Lung (tissue), 11 donors: ENCODE measurements at regions not wholly inside any gene's neighbourhood (a gene's known extent, or its start where the extent isn't known, plus 50 kb on each side); places are given as distances from the start of the nearest gene placed in this dataset.

Source experiments
- ATAC-seq: fragments of 200-7000 bp; cut with Tn5 transposase; one replicate; pipeline ENCODE4 v1.9.1; 2020; ENCODE audit warnings: moderate number of reproducible peaks; ENCODE audit not compliant: insufficient read depth, low FRiP score
- DNase-seq, 3 donors: peaks; one replicate each; pipeline ENCODE4 v3.0.0-alpha.2; 2013 to 2017
- H3K27ac ChIP-seq, 2 donors: one replicate each; pipeline ENCODE4 v1.5.1; 2013; ENCODE audit warnings: mild to moderate bottlenecking in 2 of 2, moderate library complexity in 2 of 2, control low read depth in 1 of 2, inconsistent platforms in 1 of 2, low read depth in 1 of 2, low read length in 1 of 2
- H3K27me3 ChIP-seq, 3 donors: one replicate each; pipeline ENCODE4 v1.5.1; 2013; ENCODE audit warnings: low read length in 2 of 3; ENCODE audit not compliant: control insufficient read depth in 3 of 3, insufficient read depth in 3 of 3
- H3K36me3 ChIP-seq, 4 donors: one replicate each; pipeline ENCODE4 v1.5.1; 2013; ENCODE audit warnings: low read length in 4 of 4, mild to moderate bottlenecking in 1 of 4, moderate library complexity in 1 of 4; ENCODE audit not compliant: control insufficient read depth in 4 of 4, insufficient read depth in 4 of 4
- H3K4me1 ChIP-seq, 5 donors: one replicate each; pipeline ENCODE4 v1.5.1; 2013; ENCODE audit warnings: low read length in 5 of 5, mild to moderate bottlenecking in 2 of 5, moderate library complexity in 1 of 5; ENCODE audit not compliant: control insufficient read depth in 5 of 5, insufficient read depth in 5 of 5
- H3K4me3 ChIP-seq: one replicate; pipeline ENCODE4 v1.5.1; 2013; ENCODE audit warnings: mild to moderate bottlenecking, control low read depth, moderate library complexity
- H3K9ac ChIP-seq, 2 donors: one replicate each; pipeline ENCODE4 v1.5.1; 2013; ENCODE audit warnings: low read length in 2 of 2, control low read depth in 1 of 2; ENCODE audit not compliant: insufficient read depth in 1 of 2
- H3K9me3 ChIP-seq, 4 donors: one replicate each; pipeline ENCODE4 v1.5.1; 2013; ENCODE audit warnings: low read length in 3 of 4, mild to moderate bottlenecking in 1 of 4, moderate library complexity in 1 of 4; ENCODE audit not compliant: control insufficient read depth in 4 of 4, insufficient read depth in 3 of 4
- CTCF ChIP-seq: IDR thresholded peaks from 2 replicates; pipeline ENCODE4 v1.5.1; 2012; ENCODE audit warnings: mild to moderate bottlenecking; ENCODE audit errors: control extremely low read depth, extremely low read depth
- WGBS, 2 donors: extraction: QIAGEN DNeasy Blood & Tissue Kit; methylation state at CpG; one replicate each; pipeline ENCODE4 v1.1.7; 2013; 5-methylcytosine and 5-hydroxymethylcytosine counted together
- donor health status: control.
- donor health status: control.
- donor health status: Bipolar disorder and iron deficiency.
- donor health status: healthy.
- donor health status: DM: yes; HTN: yes; CAD: no.

DNA sequence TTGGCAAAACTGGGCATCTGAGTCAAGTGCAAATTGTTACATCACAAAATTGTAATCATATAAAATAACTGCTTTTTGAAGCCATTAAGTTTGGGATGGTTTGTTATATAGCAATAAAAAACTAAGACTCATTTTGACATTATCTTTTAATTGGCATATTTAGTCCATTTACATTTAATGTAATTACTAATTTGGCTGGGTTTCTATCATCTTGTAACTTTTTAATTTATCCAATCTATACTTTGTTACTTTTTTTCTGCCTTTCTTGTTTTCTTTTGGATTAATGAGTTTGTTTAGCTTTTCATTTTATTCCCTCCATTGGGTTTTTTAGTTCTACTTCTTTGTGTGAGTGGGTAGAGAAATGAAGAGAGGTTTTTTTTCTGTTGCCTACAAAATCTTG is 76.3 kb downstream of the DRAM2 start:
- Histone ChIP-seq H3K9ac (no peak overlapping the region), H3K27me3 (no peaks in the 10 kb centered on the region), H3K9me3 (peaks cover 0 to 17% (median 8%) of the 10 kb centered on the region in 4 donors), H3K36me3 (no peaks in the 10 kb centered on the region), H3K4me3 (no peak overlapping the region), H3K4me1 (no peaks in the 10 kb centered on the region), H3K27ac (no peak overlapping the region)
- ATAC-seq (no peak), DNase-seq (no peak)
- TF ChIP-seq CTCF, result no peak

DNA sequence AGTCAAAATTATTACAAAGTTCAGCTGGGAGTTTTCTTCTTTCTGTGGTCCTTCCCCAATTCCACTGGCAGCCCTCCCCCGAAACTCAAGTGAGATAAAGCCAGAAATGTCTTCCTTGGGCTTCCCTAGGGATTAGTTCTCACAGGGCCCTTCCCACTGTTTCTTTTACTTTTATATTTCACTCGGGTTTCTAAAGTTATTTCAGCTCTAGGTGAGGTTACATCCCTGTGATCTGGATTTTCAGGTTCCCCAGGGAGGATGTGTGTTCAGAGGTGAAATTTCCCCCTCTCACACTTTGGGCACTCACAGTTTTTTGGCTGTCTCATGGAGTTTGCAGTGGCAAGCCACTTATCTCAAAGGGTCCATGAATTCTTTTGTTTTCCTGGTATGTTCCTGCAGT is 77.3 kb downstream of the DRAM2 start:
- Histone ChIP-seq H3K27me3 (no peaks in the 10 kb centered on the region), H3K36me3 (no peaks in the 10 kb centered on the region), H3K4me3 (no peak overlapping the region), H3K4me1 (no peaks in the 10 kb centered on the region), H3K9ac (no peak overlapping the region), H3K9me3 (peaks cover 0 to 17% (median 8%) of the 10 kb centered on the region in 4 donors), H3K27ac (no peak overlapping the region)
- no peak for DNase-seq
- TF ChIP-seq CTCF, result no peak
- no peak for ATAC-seq
- 63 to 66% methylated on average over 2 of the region's 2 CpGs for WGBS, 2 donors

GRCh38 chr1:111062081-111062480 is 77.8 kb downstream of the DRAM2 start:
- DNase-seq (no peak), ATAC-seq (no peak)
- Histone ChIP-seq H3K36me3 (no peaks in the 10 kb centered on the region), H3K27me3 (no peaks in the 10 kb centered on the region), H3K4me1 (no peaks in the 10 kb centered on the region), H3K4me3 (no peak overlapping the region), H3K27ac (no peak overlapping the region), H3K9me3 (peaks cover 0 to 17% (median 8%) of the 10 kb centered on the region in 4 donors), H3K9ac (no peak overlapping the region)
- no peak for TF ChIP-seq CTCF

GRCh38 chr1:111054656-111055055 is 85.2 kb downstream of the DRAM2 start:
- H3K27ac ChIP-seq, result no peak overlapping the region

More at GRCh38 chr1:111054656-111055055, 85.2 kb downstream of the DRAM2 start:
- Histone ChIP-seq H3K27me3 (no peaks in the 10 kb centered on the region), H3K36me3 (no peaks in the 10 kb centered on the region), H3K9ac (no peak overlapping the region), H3K9me3 (no peaks in the 10 kb centered on the region), H3K4me1 (no peaks in the 10 kb centered on the region), H3K4me3 (no peak overlapping the region)
- DNase-seq (no peak), ATAC-seq (no peak)
- 90 to 96% methylated on average over 2 of the region's 2 CpGs for WGBS, 2 donors
- TF ChIP-seq CTCF, result no peak
